OCI-LY3 (cell line): ENCODE measurements at regions not wholly inside any gene's neighbourhood (a gene's known extent, or its start where the extent isn't known, plus 50 kb on each side); places are given as distances from the start of the nearest gene placed in this dataset.

Experiments
- CTCF ChIP-seq: fragments of 200-600, 300-600 bp; sonication (generic); IDR thresholded peaks from 2 replicates; pipeline ENCODE4 v1.5.1; 2014; ENCODE audit warnings: antibody characterized with exemption, low read length, low read depth
- EZH2phosphoT487 ChIP-seq: fragments of 200-600 bp; shearing (Covaris generic); IDR thresholded peaks from 2 replicates; pipeline ENCODE4 v1.6.1; 2018; ENCODE audit warnings: antibody characterized with exemption, mixed run types, low read depth

- TF ChIP-seq CTCF (no peak), EZH2phosphoT487 (no peak)
These were observed 58.0 kb upstream of the SPATA31C2 start for GRCh38 chr9:88196142-88196790.
